Activated CD4-positive, alpha-beta T cell treated with anti-CD3 and anti-CD28 coated beads for 36 hours (primary cell): ENCODE measurements at regions not wholly inside any gene's neighbourhood (a gene's known extent, or its start where the extent isn't known, plus 50 kb on each side); places are given as distances from the start of the nearest gene placed in this dataset.

ENCODE experiments used
- ATAC-seq: fragments of 200-7000 bp; cut with Tn5 transposase; one replicate; pipeline ENCODE4 v1.10.0; 2021; ENCODE audit warnings: mild to moderate bottlenecking, moderate library complexity
- CTCF ChIA-PET: fragments of 350-600 bp; sonication (Branson Sonifier 250); formaldehyde crosslinking; loops from one replicate; lab custom pipeline; 2021; ENCODE audit warnings: antibody characterized with exemption; lab: Charles Lee
- POLR2A ChIA-PET: fragments of 350-600 bp; sonication (Branson Sonifier 250); formaldehyde crosslinking; loops from one replicate; lab custom pipeline; 2021; ENCODE audit warnings: antibody characterized with exemption, inconsistent platforms; lab: Charles Lee
- DNase-seq: peaks from one replicate; pipeline ENCODE4 v3.0.0-alpha.2; 2020
- H3K27ac Mint-ChIP-seq: one replicate; pipeline ENCODE4 v1.8.0; 2021; ENCODE audit warnings: mixed read lengths
- H3K27me3 Mint-ChIP-seq: one replicate; pipeline ENCODE4 v1.8.0; 2021; ENCODE audit warnings: mixed read lengths
- H3K36me3 Mint-ChIP-seq: one replicate; pipeline ENCODE4 v1.8.0; 2021; ENCODE audit warnings: low read depth, mixed read lengths
- H3K4me1 Mint-ChIP-seq: one replicate; pipeline ENCODE4 v1.8.0; 2021; ENCODE audit warnings: mixed read lengths
- H3K4me3 Mint-ChIP-seq: one replicate; pipeline ENCODE4 v1.8.0; 2021; ENCODE audit warnings: mild to moderate bottlenecking, moderate library complexity, mixed read lengths
- H3K9me3 Mint-ChIP-seq: one replicate; pipeline ENCODE4 v1.8.0; 2021; ENCODE audit warnings: low read depth, mixed read lengths
- intact Hi-C, 2 experiments: fragments of 100-400 bp; cut with DNase I in 1 of 2; cut with micrococcal nuclease in 1 of 2; formaldehyde crosslinking; loops; one replicate each; pipeline versions ENCODE4 v1.14.2 to v1.15.1; 2022 to 2024; cut with DNase I, micrococcal nuclease

- H3K27me3 Mint-ChIP-seq = no peaks in the 10 kb centered on the region
- no peak overlapping the region for H3K4me3 Mint-ChIP-seq
- ChIA-PET POLR2A (no interaction called here), CTCF (no interaction called here)
- intact Hi-C loops = loop anchor here in 1 of 2 experiments (5.0 kb wide), 1 partner anchor 858 kb away; no protein-coding TSS in a partner anchor
- H3K9me3 Mint-ChIP-seq = peaks cover 4% of the 10 kb centered on the region
- ATAC-seq (no peak), DNase-seq (no peak)
- no peaks in the 10 kb centered on the region for H3K36me3 Mint-ChIP-seq
- H3K27ac Mint-ChIP-seq = no peak overlapping the region
- no peaks in the 10 kb centered on the region for H3K4me1 Mint-ChIP-seq
Measured at GRCh38 chr12:86373813-86374212, 117.6 kb upstream of the MGAT4C start.

GRCh38 chr12:86367137-86367536 lies 110.9 kb upstream of the MGAT4C start:
- no peaks in the 10 kb centered on the region for H3K4me1 Mint-ChIP-seq
- no peaks in the 10 kb centered on the region for H3K27me3 Mint-ChIP-seq
- H3K27ac Mint-ChIP-seq = no peak overlapping the region
- DNase-seq = no peak
- H3K36me3 Mint-ChIP-seq = no peaks in the 10 kb centered on the region
- H3K4me3 Mint-ChIP-seq = no peak overlapping the region
- ATAC-seq = no peak
- intact Hi-C loops = no loop called here
- ChIA-PET CTCF (no interaction called here), POLR2A (no interaction called here)
- peaks cover 8% of the 10 kb centered on the region for H3K9me3 Mint-ChIP-seq

GRCh38 chr12:86349196-86349595 lies 93.0 kb upstream of the MGAT4C start:
- intact Hi-C loops = no loop called here
- ChIA-PET CTCF (interaction anchor here (0.5 kb wide), 1 partner anchor 57 kb away, joined by 3 read pairs; no protein-coding TSS in a partner anchor), POLR2A (no interaction called here)
- ATAC-seq = no peak
- Mint-ChIP-seq H3K4me3 (no peak overlapping the region), H3K4me1 (no peaks in the 10 kb centered on the region), H3K9me3 (peaks cover 3% of the 10 kb centered on the region), H3K36me3 (no peaks in the 10 kb centered on the region), H3K27ac (no peak overlapping the region), H3K27me3 (no peaks in the 10 kb centered on the region)
- no peak for DNase-seq

- H3K4me1 Mint-ChIP-seq = no peaks in the 10 kb centered on the region
- H3K4me3 Mint-ChIP-seq = no peak overlapping the region
- no peaks in the 10 kb centered on the region for H3K9me3 Mint-ChIP-seq
- H3K36me3 Mint-ChIP-seq = no peaks in the 10 kb centered on the region
- no peak for ATAC-seq
- CTCF ChIA-PET = no interaction called here
- H3K27ac Mint-ChIP-seq = no peak overlapping the region
- H3K27me3 Mint-ChIP-seq = no peaks in the 10 kb centered on the region
- no peak for DNase-seq
- intact Hi-C loops = no loop called here
- POLR2A ChIA-PET = no interaction called here
Measured at GRCh38 chr12:86333955-86334522, 77.8 kb upstream of the MGAT4C start.

- Mint-ChIP-seq H3K9me3 (no peaks in the 10 kb centered on the region), H3K27me3 (no peaks in the 10 kb centered on the region), H3K36me3 (no peaks in the 10 kb centered on the region), H3K4me1 (no peaks in the 10 kb centered on the region), H3K27ac (no peak overlapping the region), H3K4me3 (no peak overlapping the region)
- intact Hi-C loops = no loop called here
- CTCF ChIA-PET = no interaction called here
- no peak for DNase-seq
- ATAC-seq = no peak
- POLR2A ChIA-PET = no interaction called here
Measured at GRCh38 chr12:86331457-86331856, 75.3 kb upstream of the MGAT4C start.

GRCh38 chr12:86331012-86331411 lies 74.8 kb upstream of the MGAT4C start:
- intact Hi-C loops = no loop called here
- no peak for ATAC-seq
- H3K27ac Mint-ChIP-seq = no peak overlapping the region
- H3K9me3 Mint-ChIP-seq = no peaks in the 10 kb centered on the region
- no peaks in the 10 kb centered on the region for H3K27me3 Mint-ChIP-seq
- ChIA-PET CTCF (no interaction called here), POLR2A (no interaction called here)
- no peaks in the 10 kb centered on the region for H3K36me3 Mint-ChIP-seq
- no peaks in the 10 kb centered on the region for H3K4me1 Mint-ChIP-seq
- DNase-seq = no peak
- no peak overlapping the region for H3K4me3 Mint-ChIP-seq

GRCh38 chr12:86312232-86312631 lies 56.0 kb upstream of the MGAT4C start:
- H3K27ac Mint-ChIP-seq = no peak overlapping the region
- H3K27me3 Mint-ChIP-seq = no peaks in the 10 kb centered on the region
- intact Hi-C loops = no loop called here
- ChIA-PET POLR2A (no interaction called here), CTCF (no interaction called here)
- ATAC-seq (no peak), DNase-seq (no peak)
- H3K4me3 Mint-ChIP-seq = no peak overlapping the region
- H3K4me1 Mint-ChIP-seq = no peaks in the 10 kb centered on the region
- no peaks in the 10 kb centered on the region for H3K36me3 Mint-ChIP-seq
- peaks cover 3% of the 10 kb centered on the region for H3K9me3 Mint-ChIP-seq
